ENCODE measurements at regions not wholly inside any gene's neighbourhood (a gene's known extent, or its start where the extent isn't known, plus 50 kb on each side); places are given as distances from the start of the nearest gene placed in this dataset.
"Not testable (repeated sequence)": the region's sequence is repeated elsewhere in the genome, so short reads cannot be mapped to it uniquely, and the experiment has no call there.

- no peak for DNase-seq
These were observed 126.7 kb upstream of the ZNF608 start for GRCh38 chr5:124873188-124873587.

GRCh38 chr5:124873713-124874112, 127.3 kb upstream of the ZNF608 start:
- DNase-seq = no peak

- no peak for DNase-seq
These were observed 130.1 kb upstream of the ZNF608 start for GRCh38 chr5:124876566-124876965.

GRCh38 chr5:124876983-124877382, 130.5 kb upstream of the ZNF608 start:
- DNase-seq = no peak

- DNase-seq = no peak
These were observed 131.2 kb upstream of the ZNF608 start for GRCh38 chr5:124877501-124878146.

GRCh38 chr5:124878583-124879342, 132.3 kb upstream of the ZNF608 start:
- no peak for DNase-seq

- DNase-seq = no peak
These were observed 134.7 kb upstream of the ZNF608 start for GRCh38 chr5:124880903-124881697.

GRCh38 chr5:124883681-124884080, 137.2 kb upstream of the ZNF608 start:
- no peak for DNase-seq

- DNase-seq = no peak
These were observed 137.7 kb upstream of the ZNF608 start for GRCh38 chr5:124884114-124884513.

- DNase-seq = no peak
These were observed 139.1 kb upstream of the ZNF608 start for GRCh38 chr5:124885490-124885889.

GRCh38 chr5:124887223-124887622, 140.8 kb upstream of the ZNF608 start:
- DNase-seq = no peak

- DNase-seq = no peak
These were observed 141.6 kb upstream of the ZNF608 start for GRCh38 chr5:124888050-124888506.

GRCh38 chr5:124888622-124889485, 142.4 kb upstream of the ZNF608 start:
- no peak for DNase-seq

GRCh38 chr5:124889486-124889825, 143.0 kb upstream of the ZNF608 start:
- DNase-seq = no peak

GRCh38 chr5:124889850-124890249, 143.4 kb upstream of the ZNF608 start:
- DNase-seq = no peak

GRCh38 chr5:124890442-124890841, 144.0 kb upstream of the ZNF608 start:
- not testable (repeated sequence) for DNase-seq

GRCh38 chr5:124891179-124891578, 144.7 kb upstream of the ZNF608 start:
- DNase-seq = no peak

- DNase-seq = no peak
These were observed 145.9 kb upstream of the ZNF608 start for GRCh38 chr5:124892185-124892848.

GRCh38 chr5:124894541-124894940, 148.1 kb upstream of the ZNF608 start:
- no peak for DNase-seq

- no peak for DNase-seq
These were observed 148.8 kb upstream of the ZNF608 start for GRCh38 chr5:124895236-124895635.

GRCh38 chr5:124901081-124901480, 154.6 kb upstream of the ZNF608 start:
- DNase-seq = no peak

Measured in NCI-H187 (cell line).